ENCODE measurements at regions not wholly inside any gene's neighbourhood (a gene's known extent, or its start where the extent isn't known, plus 50 kb on each side); places are given as distances from the start of the nearest gene placed in this dataset.

- H3K4me1 ChIP-seq (ENCODE audit: control insufficient read depth in 2 of 3, insufficient read depth in 2 of 3, low read depth in 1 of 3, low read length in 3 of 3) = peaks cover 0 to 8% (median 2%) of the 10 kb centered on the region in 3 donors
- no peak for FAIRE-seq
- no peak overlapping the region for H3K4me3 ChIP-seq (ENCODE audit: low read length in 3 of 3)
- H3K9me3 ChIP-seq (ENCODE audit: control insufficient read depth in 2 of 3, insufficient read depth in 1 of 3, low read length in 3 of 3) = no peaks in the 10 kb centered on the region
- intact Hi-C loops (cut with DNase I) = no loop called here
- H3K9ac ChIP-seq (ENCODE audit: low read length in 3 of 3) = no peak overlapping the region
- no peaks in the 10 kb centered on the region for H3K27me3 ChIP-seq (ENCODE audit: control insufficient read depth, insufficient read depth, low read length)
- H3K36me3 ChIP-seq (ENCODE audit: control insufficient read depth in 2 of 3, insufficient read depth in 3 of 3, low read length in 3 of 3) = no peaks in the 10 kb centered on the region
- TF ChIP-seq, protein P1, sequence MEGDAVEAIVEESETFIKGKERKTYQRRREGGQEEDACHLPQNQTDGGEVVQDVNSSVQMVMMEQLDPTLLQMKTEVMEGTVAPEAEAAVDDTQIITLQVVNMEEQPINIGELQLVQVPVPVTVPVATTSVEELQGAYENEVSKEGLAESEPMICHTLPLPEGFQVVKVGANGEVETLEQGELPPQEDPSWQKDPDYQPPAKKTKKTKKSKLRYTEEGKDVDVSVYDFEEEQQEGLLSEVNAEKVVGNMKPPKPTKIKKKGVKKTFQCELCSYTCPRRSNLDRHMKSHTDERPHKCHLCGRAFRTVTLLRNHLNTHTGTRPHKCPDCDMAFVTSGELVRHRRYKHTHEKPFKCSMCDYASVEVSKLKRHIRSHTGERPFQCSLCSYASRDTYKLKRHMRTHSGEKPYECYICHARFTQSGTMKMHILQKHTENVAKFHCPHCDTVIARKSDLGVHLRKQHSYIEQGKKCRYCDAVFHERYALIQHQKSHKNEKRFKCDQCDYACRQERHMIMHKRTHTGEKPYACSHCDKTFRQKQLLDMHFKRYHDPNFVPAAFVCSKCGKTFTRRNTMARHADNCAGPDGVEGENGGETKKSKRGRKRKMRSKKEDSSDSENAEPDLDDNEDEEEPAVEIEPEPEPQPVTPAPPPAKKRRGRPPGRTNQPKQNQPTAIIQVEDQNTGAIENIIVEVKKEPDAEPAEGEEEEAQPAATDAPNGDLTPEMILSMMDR (IDR thresholded peaks at IDR 0.05; ENCODE audit: borderline replicate concordance, extremely low read depth, insufficient read depth) = no peak
- no peak for DNase-seq
- H3K27ac ChIP-seq (ENCODE audit: low read depth in 2 of 2, low read length in 2 of 2) = no peak overlapping the region
Observed at GRCh38 chr2:104932243-104932642, 78.3 kb downstream of the POU3F3 start.

DNA sequence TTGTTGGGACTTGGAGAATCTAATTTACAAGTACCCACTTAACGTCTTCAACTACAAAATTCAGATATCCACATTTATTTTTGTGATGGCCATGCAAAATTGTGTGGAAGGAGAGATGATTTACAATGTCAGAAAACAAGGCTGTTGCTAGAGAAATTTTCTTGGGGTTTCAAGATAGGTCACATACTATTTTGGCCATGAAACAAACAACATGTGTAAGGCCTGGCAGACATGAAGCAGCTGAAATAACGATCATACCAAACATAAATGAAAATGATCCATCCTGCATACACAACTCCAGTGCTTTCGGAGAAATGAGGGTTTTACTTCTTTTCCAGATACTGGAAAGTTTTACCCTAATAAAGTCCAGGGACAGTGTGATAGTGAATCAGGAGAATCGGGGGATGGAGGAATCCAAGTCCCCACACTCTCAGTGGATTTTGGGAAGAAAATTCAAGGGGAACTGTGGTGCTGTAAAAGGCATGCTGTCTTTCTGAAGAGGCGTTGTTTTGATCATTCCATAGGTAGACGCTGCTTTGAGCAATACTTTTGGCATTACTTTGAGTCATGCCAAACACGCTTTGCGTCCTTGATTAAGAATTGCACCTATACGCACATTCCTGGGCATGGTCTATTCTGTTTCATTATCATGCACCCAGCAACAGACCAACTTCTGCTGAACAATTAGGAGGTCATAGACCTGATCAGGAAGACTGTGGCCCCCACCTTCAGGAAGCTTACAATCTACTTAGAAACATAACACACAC lies 79.4 kb downstream of the POU3F3 start:
- H3K4me3 ChIP-seq (ENCODE audit: low read length in 3 of 3) = no peak overlapping the region
- H3K9me3 ChIP-seq (ENCODE audit: control insufficient read depth in 2 of 3, insufficient read depth in 1 of 3, low read length in 3 of 3) = no peaks in the 10 kb centered on the region
- intact Hi-C loops (cut with DNase I) = no loop called here
- no peaks in the 10 kb centered on the region for H3K27me3 ChIP-seq (ENCODE audit: control insufficient read depth, insufficient read depth, low read length)
- TF ChIP-seq, protein P1 (IDR thresholded peaks at IDR 0.05; ENCODE audit: borderline replicate concordance, extremely low read depth, insufficient read depth) = no peak
- peaks cover 0 to under 1% (median 0%) of the 10 kb centered on the region in 3 donors for H3K4me1 ChIP-seq (ENCODE audit: control insufficient read depth in 2 of 3, insufficient read depth in 2 of 3, low read depth in 1 of 3, low read length in 3 of 3)
- peak in 1 of 5 donors; percentile 17 for DNase-seq
- H3K36me3 ChIP-seq (ENCODE audit: control insufficient read depth in 2 of 3, insufficient read depth in 3 of 3, low read length in 3 of 3) = no peaks in the 10 kb centered on the region
- no peak overlapping the region for H3K27ac ChIP-seq (ENCODE audit: low read depth in 2 of 2, low read length in 2 of 2)
- no peak for FAIRE-seq
- H3K9ac ChIP-seq (ENCODE audit: low read length in 3 of 3) = no peak overlapping the region

GRCh38 chr2:104936527-104936926 lies 82.6 kb downstream of the POU3F3 start:
- TF ChIP-seq, protein P1 (IDR thresholded peaks at IDR 0.05; ENCODE audit: borderline replicate concordance, extremely low read depth, insufficient read depth) = no peak
- FAIRE-seq (no peak), DNase-seq (no peak)
- Histone ChIP-seq H3K9me3 (ENCODE audit: control insufficient read depth in 2 of 3, insufficient read depth in 1 of 3, low read length in 3 of 3) (no peaks in the 10 kb centered on the region), H3K36me3 (ENCODE audit: control insufficient read depth in 2 of 3, insufficient read depth in 3 of 3, low read length in 3 of 3) (no peaks in the 10 kb centered on the region), H3K27me3 (ENCODE audit: control insufficient read depth, insufficient read depth, low read length) (no peaks in the 10 kb centered on the region), H3K4me1 (ENCODE audit: control insufficient read depth in 2 of 3, insufficient read depth in 2 of 3, low read depth in 1 of 3, low read length in 3 of 3) (peaks cover 0 to 2% (median 0%) of the 10 kb centered on the region in 3 donors), H3K9ac (ENCODE audit: low read length in 3 of 3) (no peak overlapping the region), H3K4me3 (ENCODE audit: low read length in 3 of 3) (no peak overlapping the region), H3K27ac (ENCODE audit: low read depth in 2 of 2, low read length in 2 of 2) (no peak overlapping the region)
- intact Hi-C loops (cut with DNase I) = no loop called here

Data from kidney (tissue), 13 donors.